Fibroblast of pulmonary artery (primary cell): ENCODE measurements at regions not wholly inside any gene's neighbourhood (a gene's known extent, or its start where the extent isn't known, plus 50 kb on each side); places are given as distances from the start of the nearest gene placed in this dataset.
"Not testable (repeated sequence)": the region's sequence is repeated elsewhere in the genome, so short reads cannot be mapped to it uniquely, and the experiment has no call there.

Experiments
- DNase-seq: peaks from one replicate; pipeline ENCODE4 v3.0.0-alpha.2; 2010; ENCODE audit warnings: low read depth
- H3K4me3 ChIP-seq: replicated peaks from 2 replicates; pipeline ENCODE4 v1.5.1; 2011; ENCODE audit warnings: low read depth, mild to moderate bottlenecking, control low read depth, low read length, moderate library complexity
- TF ChIP-seq, protein P1 (sequence below): IDR thresholded peaks from 2 replicates; pipeline ENCODE4 v1.5.1; 2011; ENCODE audit warnings: mild to moderate bottlenecking, control low read depth, low read length, inconsistent platforms; ENCODE audit errors: missing control alignments

DNA sequence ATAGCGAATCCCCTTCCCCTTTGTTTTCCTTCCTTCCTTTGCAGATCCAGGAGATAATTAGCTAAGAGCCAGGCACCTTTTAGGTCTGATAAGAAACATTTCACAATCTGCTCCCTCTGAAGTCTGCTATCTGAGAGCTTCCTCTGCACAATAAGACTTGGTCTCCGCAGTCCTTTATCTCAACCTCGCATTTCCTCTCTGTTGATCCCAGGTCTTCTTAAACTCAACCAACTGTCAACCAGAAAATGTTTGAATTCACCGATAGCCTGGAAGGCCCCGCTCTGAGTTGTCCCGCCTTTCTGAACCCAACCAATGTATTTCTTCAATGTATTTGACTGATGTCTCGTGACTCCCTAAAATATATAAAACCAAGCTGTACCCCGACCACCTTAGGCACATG, 78.4 kb upstream of the CTDP1 start:
- TF ChIP-seq, protein P1, sequence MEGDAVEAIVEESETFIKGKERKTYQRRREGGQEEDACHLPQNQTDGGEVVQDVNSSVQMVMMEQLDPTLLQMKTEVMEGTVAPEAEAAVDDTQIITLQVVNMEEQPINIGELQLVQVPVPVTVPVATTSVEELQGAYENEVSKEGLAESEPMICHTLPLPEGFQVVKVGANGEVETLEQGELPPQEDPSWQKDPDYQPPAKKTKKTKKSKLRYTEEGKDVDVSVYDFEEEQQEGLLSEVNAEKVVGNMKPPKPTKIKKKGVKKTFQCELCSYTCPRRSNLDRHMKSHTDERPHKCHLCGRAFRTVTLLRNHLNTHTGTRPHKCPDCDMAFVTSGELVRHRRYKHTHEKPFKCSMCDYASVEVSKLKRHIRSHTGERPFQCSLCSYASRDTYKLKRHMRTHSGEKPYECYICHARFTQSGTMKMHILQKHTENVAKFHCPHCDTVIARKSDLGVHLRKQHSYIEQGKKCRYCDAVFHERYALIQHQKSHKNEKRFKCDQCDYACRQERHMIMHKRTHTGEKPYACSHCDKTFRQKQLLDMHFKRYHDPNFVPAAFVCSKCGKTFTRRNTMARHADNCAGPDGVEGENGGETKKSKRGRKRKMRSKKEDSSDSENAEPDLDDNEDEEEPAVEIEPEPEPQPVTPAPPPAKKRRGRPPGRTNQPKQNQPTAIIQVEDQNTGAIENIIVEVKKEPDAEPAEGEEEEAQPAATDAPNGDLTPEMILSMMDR: no peak
- no peak overlapping the region for H3K4me3 ChIP-seq
- DNase-seq: no peak

DNA sequence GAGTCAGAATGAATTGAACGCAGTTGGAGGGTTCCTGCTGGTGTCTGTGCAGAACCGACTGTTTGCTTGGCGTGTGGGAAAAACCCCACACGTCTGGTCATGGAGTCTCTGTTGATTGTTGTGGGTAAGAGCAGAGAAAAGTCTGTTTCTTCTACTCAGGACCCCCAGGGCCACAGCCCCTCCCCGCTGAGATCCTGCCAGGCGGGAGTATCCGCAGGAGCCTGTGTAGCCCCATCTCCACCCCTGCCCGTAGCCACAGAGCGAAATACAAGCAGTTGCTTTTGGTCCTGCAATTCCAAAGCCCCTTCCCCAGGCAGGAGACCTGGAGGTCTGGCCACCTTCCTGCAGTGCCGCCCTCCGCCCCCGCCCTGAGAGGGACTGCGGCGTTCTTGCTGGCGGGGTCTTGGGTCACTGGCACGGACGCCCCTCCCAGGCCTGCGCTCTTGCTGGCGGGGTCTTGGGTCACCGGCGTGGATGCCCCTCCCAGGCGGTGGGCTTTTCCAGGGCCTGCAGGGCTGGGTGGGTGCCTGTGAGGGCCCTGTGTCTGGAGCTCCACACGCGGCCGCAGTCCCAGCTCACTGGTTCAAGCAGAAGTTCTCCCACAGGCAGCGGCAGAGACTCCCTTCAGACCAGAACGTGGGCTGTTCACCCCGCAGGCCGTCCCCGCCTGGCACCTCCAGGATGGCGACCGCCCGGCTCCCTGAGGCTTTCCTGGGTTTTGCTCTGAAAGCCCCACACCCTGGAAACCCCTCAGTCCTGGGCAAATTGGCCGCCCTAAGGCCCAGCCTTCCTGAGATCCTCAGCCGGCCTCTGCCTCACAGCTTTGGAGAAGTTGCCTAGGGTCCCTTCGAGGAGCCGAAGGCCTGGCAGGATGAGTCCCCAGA, 76.0 kb upstream of the CTDP1 start:
- TF ChIP-seq, protein P1: no peak
- H3K4me3 ChIP-seq: no peak overlapping the region
- DNase-seq: no peak

DNA sequence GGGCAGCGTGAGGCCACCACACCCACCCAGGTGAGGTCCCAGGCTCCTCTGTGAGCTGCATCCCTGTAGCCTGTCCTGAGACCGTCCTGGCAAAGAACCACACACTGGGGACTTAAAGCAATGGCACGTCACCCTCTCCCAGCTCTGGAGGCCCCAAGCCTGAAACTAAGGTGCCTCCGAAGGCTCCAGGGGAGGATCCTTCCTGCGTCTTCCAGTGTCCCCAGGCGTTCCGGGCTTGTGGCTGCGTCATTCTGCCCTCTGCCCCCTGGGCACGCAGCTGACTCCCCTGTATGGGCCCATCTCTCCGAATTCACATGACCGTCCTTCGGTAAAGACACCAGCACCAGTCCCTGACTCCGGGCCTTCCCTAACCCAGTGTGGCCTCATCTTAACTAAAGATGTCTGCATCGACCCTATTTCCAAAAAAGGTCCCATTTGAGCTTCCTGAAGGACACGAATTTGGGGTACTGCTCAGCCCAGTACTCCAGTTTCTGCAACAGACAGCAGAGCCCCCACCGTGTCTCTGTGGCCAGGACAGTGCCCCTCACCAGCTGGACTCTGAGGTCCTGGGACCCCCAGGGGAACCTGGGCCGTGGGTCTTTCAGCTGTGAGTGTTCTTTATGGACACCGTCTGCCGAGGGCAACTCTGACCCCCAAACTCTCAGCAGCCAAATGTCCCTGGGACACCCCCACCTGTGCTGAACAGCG, 75.2 kb upstream of the CTDP1 start:
- H3K4me3 ChIP-seq: no peak overlapping the region
- no peak for DNase-seq
- TF ChIP-seq, protein P1: no peak

DNA sequence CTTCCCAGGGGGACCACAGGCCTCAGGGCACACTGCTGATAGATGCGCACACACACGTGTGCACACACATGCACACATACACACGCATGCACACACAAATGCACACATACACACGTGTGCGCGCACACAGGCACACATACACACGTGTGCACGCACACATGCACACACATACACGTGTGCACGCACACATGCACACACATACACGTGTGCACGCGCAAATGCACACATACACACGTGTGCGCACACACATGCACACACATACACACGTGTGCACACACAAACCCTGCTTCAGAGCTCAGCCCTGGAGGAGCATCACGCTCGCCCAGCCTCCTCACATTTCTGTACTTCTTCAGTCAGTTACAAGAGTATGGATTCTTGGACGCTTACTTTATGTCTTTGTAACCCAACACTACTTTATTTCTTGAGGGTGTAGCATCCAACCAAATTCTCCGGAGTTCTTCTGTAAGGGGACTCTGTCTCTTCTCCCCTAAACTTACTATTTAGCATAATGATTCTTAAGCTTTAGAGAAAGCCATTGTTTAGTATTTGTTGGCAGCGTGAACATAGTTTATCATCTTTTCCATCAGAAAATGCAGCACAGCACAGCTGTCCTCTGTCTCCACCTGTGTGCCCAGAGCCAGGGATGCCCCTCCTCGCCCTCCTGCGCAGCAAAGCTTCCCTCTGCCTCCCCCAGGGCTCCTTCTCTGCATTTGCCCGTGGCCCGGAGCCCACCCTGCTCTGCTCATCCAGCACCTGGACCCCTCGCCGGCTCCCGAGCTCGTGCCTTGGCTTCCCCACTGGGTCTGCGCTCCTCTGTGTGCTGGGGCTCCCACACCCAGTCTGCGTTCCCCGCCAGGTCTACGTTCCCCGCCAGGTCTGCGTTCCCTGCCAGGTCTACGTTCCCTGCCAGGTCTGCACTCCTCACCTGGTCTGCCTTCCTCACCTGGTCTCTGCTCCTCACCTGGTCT, 74.4 kb upstream of the CTDP1 start:
- no peak overlapping the region for H3K4me3 ChIP-seq
- DNase-seq: no peak
- TF ChIP-seq, protein P1: no peak

DNA sequence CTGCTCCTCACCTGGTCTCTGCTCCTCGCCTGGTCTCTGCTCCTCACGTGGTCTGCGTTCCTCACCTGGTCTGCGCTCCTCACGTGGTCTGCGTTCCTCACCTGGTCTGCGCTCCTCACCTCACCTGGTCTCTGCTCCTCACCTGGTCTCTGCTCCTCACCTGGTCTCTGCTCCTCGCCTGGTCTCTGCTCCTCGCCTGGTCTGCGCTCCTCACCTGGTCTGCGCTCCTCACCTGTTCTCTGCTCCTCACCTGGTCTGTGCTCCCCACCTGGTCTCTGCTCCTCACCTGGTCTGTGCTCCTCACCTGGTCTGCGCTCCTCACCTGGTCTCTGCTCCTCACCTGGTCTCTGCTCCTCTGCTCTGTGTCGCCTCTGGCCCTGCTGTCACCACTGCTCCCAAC, 73.5 kb upstream of the CTDP1 start:
- not testable (repeated sequence) for H3K4me3 ChIP-seq, DNase-seq

DNA sequence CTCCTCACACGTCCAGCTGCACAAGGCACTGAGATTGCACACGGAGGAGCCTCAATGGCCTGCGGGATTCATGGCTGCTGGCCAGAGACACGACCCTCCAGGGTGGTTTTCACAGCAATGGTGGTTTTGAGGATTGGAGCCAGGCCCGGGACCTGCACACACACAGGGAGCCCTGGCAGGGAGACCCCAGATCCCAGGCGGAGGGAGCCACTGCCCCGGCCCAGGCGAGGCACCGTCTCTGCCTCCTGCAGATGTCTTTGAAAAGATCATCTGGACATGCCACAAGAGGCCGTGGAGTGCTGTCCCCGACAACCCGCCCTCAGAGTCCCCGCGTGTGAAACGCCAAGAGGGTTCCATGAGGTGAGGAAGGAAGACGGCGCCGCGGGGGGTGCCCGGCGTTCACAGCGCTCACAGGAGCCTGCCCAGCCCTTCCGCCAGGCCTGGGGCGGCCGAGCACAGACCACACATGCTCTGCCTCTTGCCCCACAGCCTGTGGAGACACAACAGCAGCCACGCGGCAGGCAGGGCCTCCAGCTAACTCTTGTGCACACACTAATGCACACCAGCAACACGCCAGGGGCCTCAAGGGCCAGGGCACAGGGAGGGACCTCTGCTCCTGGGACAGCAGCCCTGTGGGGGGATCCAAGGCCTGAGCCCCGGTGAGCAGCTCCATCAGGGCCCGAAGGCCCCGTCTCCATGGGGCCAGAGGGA, 72.8 kb upstream of the CTDP1 start:
- no peak for DNase-seq
- H3K4me3 ChIP-seq: no peak overlapping the region
- TF ChIP-seq, protein P1: no peak
